Upper lobe of right lung (tissue), 1 donor: ENCODE measurements at regions not wholly inside any gene's neighbourhood (a gene's known extent, or its start where the extent isn't known, plus 50 kb on each side); places are given as distances from the start of the nearest gene placed in this dataset.
A peak's percentile ranks its signal among the peaks of the same experiment; 100 is the strongest.

Experiments used
- ATAC-seq: fragments of 200-7000 bp; cut with Tn5 transposase; one replicate; pipeline ENCODE4 v1.9.1; 2020; ENCODE audit warnings: mild to moderate bottlenecking, moderate library complexity
- DNase-seq: peaks from one replicate; pipeline ENCODE4 v3.0.0-alpha.2; 2020
- H3K27ac ChIP-seq: fragments of 200-600 bp; one replicate; pipeline ENCODE4 v1.8.0; 2022
- H3K27me3 ChIP-seq: fragments of 200-600 bp; one replicate; pipeline ENCODE4 v1.8.0; 2022; ENCODE audit warnings: mild to moderate bottlenecking
- H3K36me3 ChIP-seq: fragments of 200-600 bp; one replicate; pipeline ENCODE4 v1.8.0; 2022
- H3K4me1 ChIP-seq: fragments of 200-600 bp; one replicate; pipeline ENCODE4 v1.8.0; 2022
- H3K4me3 ChIP-seq: fragments of 200-600 bp; one replicate; pipeline ENCODE4 v1.8.0; 2022; ENCODE audit warnings: mild to moderate bottlenecking
- H3K9me3 ChIP-seq: fragments of 200-600 bp; one replicate; pipeline ENCODE4 v1.8.0; 2022
- intact Hi-C: fragments of 100-400 bp; cut with DNase I; formaldehyde crosslinking; loops from one replicate; pipeline ENCODE4 v1.11.0; 2022
- TF ChIP-seq, protein P1 (sequence below): fragments of 200-600 bp; IDR thresholded peaks from one replicate; pipeline ENCODE4 v1.8.0; 2022; ENCODE audit warnings: antibody characterized with exemption
- donor health status: DM: no; HTN: yes; CAD: no; lungs with severe emphysema.

DNA sequence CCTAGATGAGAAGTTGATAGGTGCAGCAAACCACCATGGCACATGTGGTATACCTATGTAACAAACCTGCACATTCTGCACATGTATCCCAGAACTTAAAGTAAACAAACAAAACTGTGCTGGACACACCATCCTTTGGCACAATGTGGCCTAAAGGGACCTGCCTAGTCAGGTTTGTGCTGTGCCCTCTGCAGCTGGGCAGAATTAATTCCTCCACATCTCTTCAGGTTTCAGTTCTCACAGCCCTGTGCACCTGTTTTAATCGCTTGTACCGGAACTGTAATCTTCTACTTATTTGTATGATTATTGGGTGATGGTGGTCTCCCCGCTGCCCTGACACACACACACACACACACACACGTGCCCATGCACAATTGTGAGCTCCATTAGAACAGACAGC, 252.7 kb downstream of the ACTR3B start:
- Histone ChIP-seq H3K27ac (no peak overlapping the region), H3K4me3 (no peak overlapping the region), H3K4me1 (no peaks in the 10 kb centered on the region), H3K9me3 (no peaks in the 10 kb centered on the region), H3K36me3 (no peaks in the 10 kb centered on the region), H3K27me3 (no peaks in the 10 kb centered on the region)
- TF ChIP-seq, protein P1, sequence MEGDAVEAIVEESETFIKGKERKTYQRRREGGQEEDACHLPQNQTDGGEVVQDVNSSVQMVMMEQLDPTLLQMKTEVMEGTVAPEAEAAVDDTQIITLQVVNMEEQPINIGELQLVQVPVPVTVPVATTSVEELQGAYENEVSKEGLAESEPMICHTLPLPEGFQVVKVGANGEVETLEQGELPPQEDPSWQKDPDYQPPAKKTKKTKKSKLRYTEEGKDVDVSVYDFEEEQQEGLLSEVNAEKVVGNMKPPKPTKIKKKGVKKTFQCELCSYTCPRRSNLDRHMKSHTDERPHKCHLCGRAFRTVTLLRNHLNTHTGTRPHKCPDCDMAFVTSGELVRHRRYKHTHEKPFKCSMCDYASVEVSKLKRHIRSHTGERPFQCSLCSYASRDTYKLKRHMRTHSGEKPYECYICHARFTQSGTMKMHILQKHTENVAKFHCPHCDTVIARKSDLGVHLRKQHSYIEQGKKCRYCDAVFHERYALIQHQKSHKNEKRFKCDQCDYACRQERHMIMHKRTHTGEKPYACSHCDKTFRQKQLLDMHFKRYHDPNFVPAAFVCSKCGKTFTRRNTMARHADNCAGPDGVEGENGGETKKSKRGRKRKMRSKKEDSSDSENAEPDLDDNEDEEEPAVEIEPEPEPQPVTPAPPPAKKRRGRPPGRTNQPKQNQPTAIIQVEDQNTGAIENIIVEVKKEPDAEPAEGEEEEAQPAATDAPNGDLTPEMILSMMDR = no peak
- no peak for DNase-seq
- ATAC-seq = no peak
- intact Hi-C loops = no loop called here

DNA sequence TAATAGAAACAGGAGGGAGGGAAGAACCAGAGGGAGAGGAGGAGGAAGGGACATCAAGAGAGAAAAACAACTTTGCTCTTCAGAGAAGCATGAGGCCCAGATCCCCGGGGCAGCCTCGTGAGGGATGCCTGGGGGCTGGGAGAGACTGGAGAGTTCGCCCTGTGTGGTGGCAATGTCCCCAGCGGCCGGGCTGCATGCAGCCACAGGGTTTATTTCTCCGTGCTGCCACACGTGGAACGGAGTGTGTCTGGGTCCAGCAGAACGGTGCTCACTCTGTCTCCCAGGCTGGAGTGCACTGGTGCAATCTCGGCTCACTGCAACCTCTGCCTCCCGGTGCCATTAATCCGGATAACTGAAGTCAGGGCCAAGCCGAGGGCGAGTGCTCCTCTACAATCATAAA, 257.7 kb downstream of the ACTR3B start:
- no peaks in the 10 kb centered on the region for H3K9me3 ChIP-seq
- H3K27ac ChIP-seq = no peak overlapping the region
- no peaks in the 10 kb centered on the region for H3K27me3 ChIP-seq
- TF ChIP-seq, protein P1 = no peak
- DNase-seq (no peak), ATAC-seq (no peak)
- no peaks in the 10 kb centered on the region for H3K36me3 ChIP-seq
- H3K4me1 ChIP-seq = no peaks in the 10 kb centered on the region
- intact Hi-C loops = no loop called here
- no peak overlapping the region for H3K4me3 ChIP-seq

DNA sequence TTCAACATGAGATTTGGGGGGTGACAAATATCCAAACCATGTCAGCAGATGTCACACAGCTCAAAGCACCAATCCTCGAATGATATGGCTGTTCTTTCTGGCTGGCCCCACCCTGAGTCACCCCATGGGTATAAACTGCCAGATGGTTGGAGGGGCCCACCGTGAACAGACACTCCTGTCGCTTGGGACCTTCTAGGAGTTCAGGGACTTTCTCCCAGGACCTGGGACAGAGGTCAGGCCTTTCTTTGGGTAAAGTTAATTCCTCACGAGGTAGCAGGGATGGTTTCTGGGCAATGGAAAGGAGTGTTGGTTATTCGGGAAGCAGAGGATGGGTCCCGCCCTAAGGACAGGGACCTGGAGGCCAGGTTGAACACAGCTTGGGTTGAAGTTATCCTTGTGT, 262.0 kb downstream of the ACTR3B start:
- H3K4me1 ChIP-seq = no peaks in the 10 kb centered on the region
- H3K27ac ChIP-seq = no peak overlapping the region
- intact Hi-C loops = no loop called here

DNA sequence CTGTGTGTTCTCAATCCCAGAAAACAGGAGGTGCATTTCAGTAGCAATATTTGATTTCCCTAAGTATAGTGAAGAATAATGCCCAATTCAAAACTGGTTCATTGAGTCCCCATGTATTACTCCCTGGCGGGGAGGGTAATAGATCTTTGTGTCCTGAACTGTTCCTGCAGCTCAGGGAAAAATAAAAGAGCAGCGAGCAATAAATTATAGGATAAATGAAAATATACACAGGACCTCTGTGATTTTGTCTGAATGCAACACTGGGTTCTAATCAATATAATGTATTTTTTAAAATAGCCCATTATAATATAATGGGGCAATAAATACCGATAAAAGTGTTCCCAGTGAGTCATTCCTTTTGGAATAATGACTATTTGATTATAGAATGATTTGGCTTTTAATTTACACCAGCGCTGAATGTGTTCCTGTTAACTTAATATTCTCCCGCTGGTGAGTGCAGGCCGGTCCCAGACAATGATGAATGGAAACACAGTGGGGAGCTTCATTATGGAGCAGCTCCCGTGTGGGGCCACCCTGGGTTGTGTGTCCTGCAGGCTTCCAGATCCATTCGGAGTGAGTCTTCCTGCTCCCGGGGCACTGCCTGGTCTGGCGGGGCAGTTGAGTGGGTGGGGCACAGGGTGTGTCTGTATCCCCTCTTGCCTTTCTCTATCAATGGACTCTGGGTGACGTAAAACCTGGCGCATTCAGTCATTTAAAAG, 263.1 kb downstream of the ACTR3B start:
- TF ChIP-seq, protein P1 = no peak
- Histone ChIP-seq H3K36me3 (no peaks in the 10 kb centered on the region), H3K27me3 (no peaks in the 10 kb centered on the region), H3K4me1 (no peaks in the 10 kb centered on the region), H3K4me3 (no peak overlapping the region), H3K9me3 (no peaks in the 10 kb centered on the region), H3K27ac (no peak overlapping the region)
- DNase-seq (no peak), ATAC-seq (no peak)
- intact Hi-C loops = no loop called here

More for the DNA sequence above, 262.0 kb downstream of the ACTR3B start:
- ATAC-seq (no peak), DNase-seq (no peak)
- Histone ChIP-seq H3K9me3 (no peaks in the 10 kb centered on the region), H3K4me3 (no peak overlapping the region), H3K36me3 (no peaks in the 10 kb centered on the region), H3K27me3 (no peaks in the 10 kb centered on the region)
- TF ChIP-seq, protein P1 = no peak

DNA sequence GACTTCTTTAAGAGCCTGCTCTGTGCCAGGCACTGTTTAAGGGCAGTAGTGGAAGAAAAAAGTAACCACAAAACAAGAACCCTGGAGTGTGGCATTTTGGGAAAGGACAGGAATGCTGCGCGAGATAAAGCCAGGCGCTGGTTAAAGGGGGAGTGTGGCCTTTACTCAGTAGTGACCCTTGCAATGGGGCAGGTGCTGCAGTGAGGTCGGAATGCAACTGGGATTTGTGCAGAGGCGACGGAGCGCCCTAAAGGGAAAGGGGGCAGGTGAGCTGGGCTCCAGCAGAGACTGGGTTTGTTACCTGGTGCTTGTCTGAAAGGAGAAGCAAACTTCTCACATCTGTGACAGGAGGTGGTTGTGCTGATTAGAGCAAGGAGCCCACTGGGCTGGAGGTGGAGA, 263.6 kb downstream of the ACTR3B start:
- Histone ChIP-seq H3K36me3 (no peaks in the 10 kb centered on the region), H3K27me3 (no peaks in the 10 kb centered on the region), H3K4me3 (no peak overlapping the region), H3K4me1 (no peaks in the 10 kb centered on the region), H3K27ac (no peak overlapping the region), H3K9me3 (no peaks in the 10 kb centered on the region)
- TF ChIP-seq, protein P1 = no peak
- DNase-seq = no peak
- intact Hi-C loops = no loop called here
- no peak for ATAC-seq

DNA sequence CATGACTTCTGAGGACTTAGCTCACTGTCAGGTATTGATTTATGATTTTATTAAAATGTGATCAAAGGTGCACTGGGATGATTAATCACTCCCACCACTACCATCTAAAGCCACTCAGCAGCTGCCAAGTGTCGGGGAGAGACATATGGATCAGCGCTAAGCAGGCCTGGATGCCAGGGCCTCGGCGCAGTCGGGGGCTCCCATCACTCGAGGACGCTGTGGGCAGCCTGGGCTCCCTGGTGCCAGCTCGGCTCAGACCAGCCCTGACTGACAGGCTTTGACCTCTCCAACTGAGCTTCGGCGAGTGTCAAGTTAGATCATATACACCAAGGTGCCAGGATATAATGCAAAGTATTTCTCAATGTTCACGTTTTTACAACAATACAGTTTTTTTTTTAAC, 267.7 kb downstream of the ACTR3B start:
- DNase-seq = no peak
- Histone ChIP-seq H3K4me3 (no peak overlapping the region), H3K4me1 (no peaks in the 10 kb centered on the region), H3K27me3 (no peaks in the 10 kb centered on the region), H3K9me3 (no peaks in the 10 kb centered on the region), H3K27ac (no peak overlapping the region), H3K36me3 (no peaks in the 10 kb centered on the region)
- peak; percentile 28 for ATAC-seq
- intact Hi-C loops = no loop called here
- TF ChIP-seq, protein P1 = no peak
